ENCODE measurements at regions not wholly inside any gene's neighbourhood (a gene's known extent, or its start where the extent isn't known, plus 50 kb on each side); places are given as distances from the start of the nearest gene placed in this dataset.
"Not testable (repeated sequence)": the region's sequence is repeated elsewhere in the genome, so short reads cannot be mapped to it uniquely, and the experiment has no call there.

- WGBS (ENCODE audit: extremely low coverage, insufficient coverage, low lambda C conversion rate): no CpG with 5 or more reads among the region's 21 CpGs
- not testable (repeated sequence) for H3K4ac ChIP-seq (ENCODE audit: low read depth, low read length); H3K56ac ChIP-seq (ENCODE audit: low read length); H2AK5ac ChIP-seq (ENCODE audit: low read length); H3K79me1 ChIP-seq (ENCODE audit: low read length); H4K5ac ChIP-seq (ENCODE audit: low read length); H4K8ac ChIP-seq (ENCODE audit: low read depth, low read length); H2BK120ac ChIP-seq (ENCODE audit: low read depth, low read length); H2BK15ac ChIP-seq (replicated peaks; ENCODE audit: low read depth); H3K4me3 ChIP-seq (ENCODE audit: low read length); H2BK5ac ChIP-seq (ENCODE audit: low read length); H3K9ac ChIP-seq (ENCODE audit: low read length); H3K27me3 ChIP-seq (ENCODE audit: insufficient read depth, low read length, poor library complexity); DNase-seq; H3K27ac ChIP-seq (ENCODE audit: low read depth, low read length); H3K36me3 ChIP-seq (ENCODE audit: control insufficient read depth, insufficient read depth, low read length); H3K18ac ChIP-seq (ENCODE audit: low read length); H3K4me1 ChIP-seq (ENCODE audit: control insufficient read depth, low read depth, low read length); H3K23ac ChIP-seq (ENCODE audit: low read length); H3K79me2 ChIP-seq (ENCODE audit: control insufficient read depth, insufficient read depth, low read length); H3K4me2 ChIP-seq (ENCODE audit: low read length)
Observed at GRCh38 chr15:32276200-32276830, 126.8 kb downstream of the GOLGA8K start.

GRCh38 chr15:32253958-32254357, 149.1 kb downstream of the GOLGA8K start:
- H3K9ac ChIP-seq (ENCODE audit: low read length); H3K56ac ChIP-seq (ENCODE audit: low read length); H3K36me3 ChIP-seq (ENCODE audit: control insufficient read depth, insufficient read depth, low read length): not testable (repeated sequence)

GRCh38 chr15:32249207-32249606, 153.9 kb downstream of the GOLGA8K start:
- H4K5ac ChIP-seq (ENCODE audit: low read length); H3K27me3 ChIP-seq (ENCODE audit: insufficient read depth, low read length, poor library complexity); H3K56ac ChIP-seq (ENCODE audit: low read length); H3K4me3 ChIP-seq (ENCODE audit: low read length); H3K27ac ChIP-seq (ENCODE audit: low read depth, low read length); H3K4ac ChIP-seq (ENCODE audit: low read depth, low read length); H3K79me2 ChIP-seq (ENCODE audit: control insufficient read depth, insufficient read depth, low read length); H3K18ac ChIP-seq (ENCODE audit: low read length); DNase-seq; H3K4me2 ChIP-seq (ENCODE audit: low read length); H3K4me1 ChIP-seq (ENCODE audit: control insufficient read depth, low read depth, low read length); H2BK120ac ChIP-seq (ENCODE audit: low read depth, low read length); H4K8ac ChIP-seq (ENCODE audit: low read depth, low read length); H3K23ac ChIP-seq (ENCODE audit: low read length); H2AK5ac ChIP-seq (ENCODE audit: low read length); H3K36me3 ChIP-seq (ENCODE audit: control insufficient read depth, insufficient read depth, low read length); H3K9ac ChIP-seq (ENCODE audit: low read length); H3K79me1 ChIP-seq (ENCODE audit: low read length); H2BK15ac ChIP-seq (replicated peaks; ENCODE audit: low read depth); H2BK5ac ChIP-seq (ENCODE audit: low read length): not testable (repeated sequence)
- WGBS (ENCODE audit: extremely low coverage, insufficient coverage, low lambda C conversion rate): no CpG with 5 or more reads among the region's 1 CpG

More at GRCh38 chr15:32253958-32254357, 149.1 kb downstream of the GOLGA8K start:
- H2BK120ac ChIP-seq (ENCODE audit: low read depth, low read length); H3K4me2 ChIP-seq (ENCODE audit: low read length); H3K4ac ChIP-seq (ENCODE audit: low read depth, low read length); H3K27ac ChIP-seq (ENCODE audit: low read depth, low read length); H2BK15ac ChIP-seq (replicated peaks; ENCODE audit: low read depth); H3K79me1 ChIP-seq (ENCODE audit: low read length); H4K8ac ChIP-seq (ENCODE audit: low read depth, low read length); H3K4me1 ChIP-seq (ENCODE audit: control insufficient read depth, low read depth, low read length); H3K23ac ChIP-seq (ENCODE audit: low read length); H4K5ac ChIP-seq (ENCODE audit: low read length); H2AK5ac ChIP-seq (ENCODE audit: low read length); H2BK5ac ChIP-seq (ENCODE audit: low read length); DNase-seq; H3K27me3 ChIP-seq (ENCODE audit: insufficient read depth, low read length, poor library complexity); H3K79me2 ChIP-seq (ENCODE audit: control insufficient read depth, insufficient read depth, low read length); H3K4me3 ChIP-seq (ENCODE audit: low read length); H3K18ac ChIP-seq (ENCODE audit: low read length): not testable (repeated sequence)
- no CpG with 5 or more reads among the region's 7 CpGs for whole genome bisulfite sequencing (ENCODE audit: extremely low coverage, insufficient coverage, low lambda C conversion rate)

- H3K56ac ChIP-seq (ENCODE audit: low read length); H2BK120ac ChIP-seq (ENCODE audit: low read depth, low read length); H4K5ac ChIP-seq (ENCODE audit: low read length); H3K79me1 ChIP-seq (ENCODE audit: low read length); H3K4me3 ChIP-seq (ENCODE audit: low read length); H3K18ac ChIP-seq (ENCODE audit: low read length); H3K36me3 ChIP-seq (ENCODE audit: control insufficient read depth, insufficient read depth, low read length); H3K27ac ChIP-seq (ENCODE audit: low read depth, low read length); H3K4ac ChIP-seq (ENCODE audit: low read depth, low read length); DNase-seq; H2BK15ac ChIP-seq (replicated peaks; ENCODE audit: low read depth); H3K27me3 ChIP-seq (ENCODE audit: insufficient read depth, low read length, poor library complexity); H4K8ac ChIP-seq (ENCODE audit: low read depth, low read length); H3K23ac ChIP-seq (ENCODE audit: low read length); H2BK5ac ChIP-seq (ENCODE audit: low read length); H3K79me2 ChIP-seq (ENCODE audit: control insufficient read depth, insufficient read depth, low read length); H3K9ac ChIP-seq (ENCODE audit: low read length); H3K4me1 ChIP-seq (ENCODE audit: control insufficient read depth, low read depth, low read length); H3K4me2 ChIP-seq (ENCODE audit: low read length); H2AK5ac ChIP-seq (ENCODE audit: low read length): not testable (repeated sequence)
- whole genome bisulfite sequencing (ENCODE audit: extremely low coverage, insufficient coverage, low lambda C conversion rate): no CpG with 5 or more reads among the region's 10 CpGs
Observed at GRCh38 chr15:32243727-32244126, 159.4 kb downstream of the GOLGA8K start.

GRCh38 chr15:32242780-32243528, 160.1 kb downstream of the GOLGA8K start:
- no CpG with 5 or more reads among the region's 14 CpGs for WGBS (ENCODE audit: extremely low coverage, insufficient coverage, low lambda C conversion rate)
- not testable (repeated sequence) for H4K5ac ChIP-seq (ENCODE audit: low read length); H2BK15ac ChIP-seq (replicated peaks; ENCODE audit: low read depth); H3K56ac ChIP-seq (ENCODE audit: low read length); H3K36me3 ChIP-seq (ENCODE audit: control insufficient read depth, insufficient read depth, low read length); H2BK120ac ChIP-seq (ENCODE audit: low read depth, low read length); H3K23ac ChIP-seq (ENCODE audit: low read length); H3K4me2 ChIP-seq (ENCODE audit: low read length); H2BK5ac ChIP-seq (ENCODE audit: low read length); H3K4me3 ChIP-seq (ENCODE audit: low read length); H3K27ac ChIP-seq (ENCODE audit: low read depth, low read length); DNase-seq; H3K27me3 ChIP-seq (ENCODE audit: insufficient read depth, low read length, poor library complexity); H3K4me1 ChIP-seq (ENCODE audit: control insufficient read depth, low read depth, low read length); H3K9ac ChIP-seq (ENCODE audit: low read length); H4K8ac ChIP-seq (ENCODE audit: low read depth, low read length); H2AK5ac ChIP-seq (ENCODE audit: low read length); H3K18ac ChIP-seq (ENCODE audit: low read length); H3K79me2 ChIP-seq (ENCODE audit: control insufficient read depth, insufficient read depth, low read length); H3K79me1 ChIP-seq (ENCODE audit: low read length); H3K4ac ChIP-seq (ENCODE audit: low read depth, low read length)
